HCT116 (cell line): ENCODE measurements at regions not wholly inside any gene's neighbourhood (a gene's known extent, or its start where the extent isn't known, plus 50 kb on each side); places are given as distances from the start of the nearest gene placed in this dataset.

Experiments
- ATAC-seq: fragments of 200-7000 bp; cut with Tn5 transposase; 2 replicates; pipeline ENCODE4 v1.9.1; 2020; ENCODE audit warnings: mild to moderate bottlenecking, moderate library complexity
- BruUV-seq: library from RNA; stranded (reverse); fragments of 400-500 nt; replicated peaks from 2 replicates; lab custom pipeline; 2021; lab: Mats Ljungman, UMichigan
- CTCF ChIA-PET: fragments of 300-600 bp; sonication (Branson Sonifier 250); formaldehyde crosslinking; loops from one replicate; lab custom pipeline; 2021; ENCODE audit warnings: antibody characterized with exemption; lab: Charles Lee
- POLR2A ChIA-PET: fragments of 300-600, 350-600 bp; sonication (Branson Sonifier 250); formaldehyde crosslinking; loops from one replicate; lab custom pipeline; 2021; ENCODE audit warnings: antibody characterized with exemption; lab: Charles Lee
- RAD21 ChIA-PET, 2 experiments: fragments of 300-600 bp; sonication (Branson Sonifier 250); formaldehyde crosslinking; loops; one replicate each; lab custom pipeline; 2023; ENCODE audit warnings: low total read pairs in 2 of 2; ENCODE audit not compliant: uncharacterized antibody in 2 of 2, unreplicated experiment in 2 of 2, low non-redundant PET in 1 of 2; lab: Charles Lee
- DNase-seq: peaks from one replicate; pipeline ENCODE4 v3.0.0-alpha.2; 2010; ENCODE audit warnings: low read depth, low spot score
- H2AFZ ChIP-seq: fragments of 200-600 bp; shearing (Covaris generic), sonication (generic); 2 replicates; pipeline ENCODE4 v1.6.1; 2017; ENCODE audit warnings: low read depth, mixed run types, mixed read lengths, antibody characterized with exemption, low read length; ENCODE audit not compliant: poor library complexity, severe bottlenecking
- H3K27ac ChIP-seq: 2 replicates; pipeline ENCODE4 v1.5.1; 2012; ENCODE audit warnings: low read depth, low read length
- H3K27me3 ChIP-seq: fragments of 200-600 bp; sonication (generic); 2 replicates; pipeline ENCODE4 v1.6.1; 2016; ENCODE audit warnings: mixed run types, low read length, mixed read lengths; ENCODE audit not compliant: insufficient read depth
- H3K36me3 ChIP-seq, 2 experiments: fragments of 200-500 bp in 1 of 2; fragments of 200-600 bp in 1 of 2; sonication (Bioruptor generic) in 1 of 2; sonication (generic) in 1 of 2; 2 replicates each; pipeline versions ENCODE4 v1.5.1 to v1.6.1; 2014 to 2016; ENCODE audit warnings: low read length in 2 of 2, inconsistent platforms in 1 of 2, mixed read lengths in 1 of 2, mixed run types in 1 of 2; ENCODE audit not compliant: insufficient read depth in 2 of 2, control insufficient read depth in 1 of 2
- H3K4me1 ChIP-seq, 2 experiments: fragments of 200-600 bp in 1 of 2; sonication (generic) in 1 of 2; 2 replicates each; pipeline versions ENCODE4 v1.5.1 to v1.6.1; 2012 to 2017; ENCODE audit warnings: low read length in 2 of 2, inconsistent platforms in 1 of 2, mild to moderate bottlenecking in 1 of 2, mixed read lengths in 1 of 2, mixed run types in 1 of 2, moderate library complexity in 1 of 2; ENCODE audit not compliant: insufficient read depth in 2 of 2, control insufficient read depth in 1 of 2
- H3K4me2 ChIP-seq: fragments of 200-600 bp; sonication (generic); 2 replicates; pipeline ENCODE4 v1.6.1; 2017; ENCODE audit warnings: mixed run types, low read length, mixed read lengths
- H3K4me3 ChIP-seq, 2 experiments: fragments of 200-600 bp in 1 of 2; sonication (generic) in 1 of 2; replicated peaks in 1 of 2; 2 replicates each; pipeline ENCODE4 v1.5.1; 2011 to 2016; ENCODE audit warnings: low read length in 2 of 2, control low read depth in 1 of 2, low read depth in 1 of 2, mild to moderate bottlenecking in 1 of 2, mixed read lengths in 1 of 2, mixed run types in 1 of 2
- H3K79me2 ChIP-seq: fragments of 200-600 bp; sonication (generic); 2 replicates; pipeline ENCODE4 v1.6.1; 2017; ENCODE audit warnings: mild to moderate bottlenecking, mixed run types, low read length, moderate library complexity, mixed read lengths; ENCODE audit not compliant: insufficient read depth
- H3K9ac ChIP-seq: fragments of 200-600 bp; sonication (generic); 2 replicates; pipeline ENCODE4 v1.6.1; 2016; ENCODE audit warnings: low read length, mixed read lengths
- H3K9me2 ChIP-seq: fragments of 200-600 bp; sonication (generic), shearing (Covaris generic); 2 replicates; pipeline ENCODE4 v1.6.1; 2017; ENCODE audit warnings: mixed run types, mild to moderate bottlenecking, moderate library complexity; ENCODE audit not compliant: insufficient read depth
- H3K9me3 ChIP-seq, 2 experiments: fragments of 200-500 bp in 1 of 2; fragments of 200-600 bp in 1 of 2; sonication (Bioruptor generic) in 1 of 2; sonication (generic) in 1 of 2; 2 replicates each; pipeline ENCODE4 v1.6.1; 2014 to 2017; ENCODE audit warnings: low read length in 2 of 2, mixed read lengths in 2 of 2, inconsistent platforms in 1 of 2, low read depth in 1 of 2, mild to moderate bottlenecking in 1 of 2, mixed run types in 1 of 2, moderate library complexity in 1 of 2; ENCODE audit not compliant: control insufficient read depth in 1 of 2, insufficient read depth in 1 of 2
- H4K20me1 ChIP-seq: fragments of 200-600 bp; sonication (generic), shearing (Covaris generic); 2 replicates; pipeline ENCODE4 v1.6.1; 2017; ENCODE audit warnings: mixed run types, mild to moderate bottlenecking, moderate library complexity; ENCODE audit not compliant: insufficient read depth
- ATF3 ChIP-seq: IDR thresholded peaks from 2 replicates; pipeline ENCODE4 v1.6.1; 2012
- EGR1 ChIP-seq: IDR thresholded peaks from 2 replicates; pipeline ENCODE4 v1.6.1; 2012; ENCODE audit warnings: low read depth
- ELF1 ChIP-seq: IDR thresholded peaks from 2 replicates; pipeline ENCODE4 v1.6.1; 2012; ENCODE audit warnings: low read depth, borderline replicate concordance
- EZH2 ChIP-seq: fragments of 200-600 bp; sonication (generic); IDR thresholded peaks from 2 replicates; pipeline ENCODE4 v1.6.1; 2017; ENCODE audit warnings: antibody characterized with exemption, mixed run types
- REST ChIP-seq: IDR thresholded peaks from 2 replicates; pipeline ENCODE4 v1.6.1; 2012; ENCODE audit warnings: low read depth
- SIN3A ChIP-seq: IDR thresholded peaks from 2 replicates; pipeline ENCODE4 v1.6.1; 2012; ENCODE audit warnings: low read depth
- SP1 ChIP-seq: IDR thresholded peaks from 2 replicates; pipeline ENCODE4 v1.6.1; 2012; ENCODE audit warnings: low read depth
- TCF7L2 ChIP-seq: IDR thresholded peaks from 2 replicates; pipeline ENCODE4 v1.7.0; 2011; ENCODE audit warnings: borderline replicate concordance, inconsistent platforms; ENCODE audit not compliant: insufficient read depth, insufficient read length; ENCODE audit errors: extremely low read depth
- intact Hi-C: fragments of 100-400 bp; cut with micrococcal nuclease; formaldehyde crosslinking; loops from 2 replicates; pipeline ENCODE4 v1.10.0; 2022

- Histone ChIP-seq H3K4me2 (no peak overlapping the region), H3K79me2 (no peaks in the 10 kb centered on the region), H2AFZ (no peak overlapping the region), H3K9me2 (no peaks in the 10 kb centered on the region), H3K9me3 (no peaks in the 10 kb centered on the region; a peak in 1 of 4 replicates), H4K20me1 (no peaks in the 10 kb centered on the region), H3K9ac (no peak overlapping the region), H3K36me3 (no peaks in the 10 kb centered on the region), H3K4me1 (no peaks in the 10 kb centered on the region), H3K4me3 (no peak overlapping the region), H3K27me3 (no peaks in the 10 kb centered on the region), H3K27ac (no peak overlapping the region)
- TF ChIP-seq SIN3A: no peak
- no peak for TF ChIP-seq EZH2
- no peak for TF ChIP-seq REST
- no TSS peak for BruUV-seq
- CTCF ChIA-PET: no interaction called here
- RAD21 ChIA-PET: no interaction called here
- POLR2A ChIA-PET: no interaction called here
- DNase-seq: no peak
- no peak for ATAC-seq
- intact Hi-C loops: no loop called here
Observed at GRCh38 chr13:78012046-78012445, 93.4 kb upstream of the EDNRB start.

- TF ChIP-seq ELF1 (no peak), TCF7L2 (no peak), EGR1 (no peak), SP1 (no peak), ATF3 (no peak)
- TF ChIP-seq, all 23 proteins: peak for 0
- Histone ChIP-seq H3K4me2 (no peak overlapping the region), H4K20me1 (no peaks in the 10 kb centered on the region), H3K79me2 (no peaks in the 10 kb centered on the region), H2AFZ (no peak overlapping the region), H3K9me3 (peaks cover 0 to 2% of the 10 kb centered on the region in 2 experiments; a peak in 1 of 4 replicates), H3K27ac (no peak overlapping the region), H3K36me3 (no peaks in the 10 kb centered on the region), H3K9ac (no peak overlapping the region), H3K9me2 (no peaks in the 10 kb centered on the region), H3K4me1 (no peaks in the 10 kb centered on the region), H3K4me3 (no peak overlapping the region), H3K27me3 (no peaks in the 10 kb centered on the region)
- CTCF ChIA-PET: no interaction called here
- BruUV-seq: no TSS peak
- DNase-seq (no peak), ATAC-seq (no peak)
- RAD21 ChIA-PET: no interaction called here
- intact Hi-C loops: no loop called here
- POLR2A ChIA-PET: no interaction called here
Observed at GRCh38 chr13:78004821-78005220, 86.2 kb upstream of the EDNRB start.
